SK-N-SH (cell line): ENCODE measurements at regions not wholly inside any gene's neighbourhood (a gene's known extent, or its start where the extent isn't known, plus 50 kb on each side); places are given as distances from the start of the nearest gene placed in this dataset.

Source experiments
- CTCF ChIA-PET: fragments of 300-600, 350-600 bp; formaldehyde crosslinking; extraction: SDS; loops from one replicate; lab custom pipeline; 2021; lab: Yijun Ruan, JAX
- POLR2A ChIA-PET: fragments of 350-600 bp; sonication (Branson Sonifier 250); formaldehyde crosslinking; extraction: SDS; loops from one replicate; lab custom pipeline; 2020; ENCODE audit warnings: antibody characterized with exemption, inconsistent platforms; lab: Yijun Ruan, JAX
- DNase-seq: peaks from one replicate; pipeline ENCODE4 v3.0.0; 2012
- H2AFZ ChIP-seq: fragments of 200-600 bp; sonication (generic); 2 replicates; pipeline ENCODE4 v1.8.1; 2016; ENCODE audit warnings: antibody characterized with exemption, mild to moderate bottlenecking, low read depth
- H3F3A ChIP-seq: fragments of 200-600 bp; sonication (generic); replicated peaks from 2 replicates; pipeline ENCODE3; 2016; ENCODE audit warnings: antibody characterized with exemption, mild to moderate bottlenecking; ENCODE audit not compliant: insufficient read depth
- H3K27ac ChIP-seq, 2 experiments: fragments of 200-500 bp in 1 of 2; fragments of 200-600 bp in 1 of 2; sonication (Bioruptor generic) in 1 of 2; sonication (generic), shearing (Covaris generic) in 1 of 2; 2 replicates each; pipeline versions ENCODE4 v1.5.1 to v1.6.1; 2014 to 2016; ENCODE audit warnings: low read depth in 2 of 2, inconsistent platforms in 1 of 2, low read length in 1 of 2, mild to moderate bottlenecking in 1 of 2, mixed read lengths in 1 of 2
- H3K27me3 ChIP-seq: fragments of 200-600 bp; sonication (generic), shearing (Covaris generic); 2 replicates; pipeline ENCODE4 v1.6.1; 2016; ENCODE audit warnings: mixed run types; ENCODE audit not compliant: insufficient read depth
- H3K36me3 ChIP-seq, 2 experiments: fragments of 200-500 bp in 1 of 2; fragments of 200-600 bp in 1 of 2; sonication (Bioruptor generic) in 1 of 2; sonication (generic) in 1 of 2; replicated peaks in 1 of 2; 2 replicates each; pipeline versions ENCODE3 to v1.5.1; 2014 to 2016; ENCODE audit warnings: low read length in 1 of 2, mild to moderate bottlenecking in 1 of 2; ENCODE audit not compliant: insufficient read depth in 2 of 2, control insufficient read depth in 1 of 2
- H3K4me1 ChIP-seq, 2 experiments: fragments of 200-500 bp in 1 of 2; fragments of 200-600 bp in 1 of 2; sonication (Bioruptor generic) in 1 of 2; sonication (generic), shearing (Covaris generic) in 1 of 2; 2 replicates each; pipeline versions ENCODE4 v1.5.1 to v1.6.1; 2014 to 2016; ENCODE audit warnings: low read depth in 1 of 2, low read length in 1 of 2, mixed run types in 1 of 2; ENCODE audit not compliant: insufficient read depth in 2 of 2, control insufficient read depth in 1 of 2
- H3K4me2 ChIP-seq: fragments of 200-600 bp; sonication (generic), shearing (Covaris generic); 2 replicates; pipeline ENCODE4 v1.6.1; 2017; ENCODE audit warnings: mixed run types
- H3K4me3 ChIP-seq, 2 experiments: fragments of 200-500 bp in 1 of 2; fragments of 200-600 bp in 1 of 2; sonication (Bioruptor generic) in 1 of 2; sonication (generic), shearing (Covaris generic) in 1 of 2; 2 replicates each; pipeline versions ENCODE4 v1.5.1 to v1.8.1; 2014 to 2016; ENCODE audit warnings: low read depth in 2 of 2, inconsistent platforms in 1 of 2, low read length in 1 of 2, mild to moderate bottlenecking in 1 of 2, mixed read lengths in 1 of 2, moderate library complexity in 1 of 2
- H3K79me2 ChIP-seq: fragments of 200-600 bp; sonication (generic); 2 replicates; pipeline ENCODE4 v1.8.1; 2017; ENCODE audit warnings: mild to moderate bottlenecking; ENCODE audit not compliant: insufficient read depth
- H3K9ac ChIP-seq: fragments of 200-600 bp; sonication (generic); 2 replicates; pipeline ENCODE4 v1.6.1; 2017; ENCODE audit warnings: mixed run types
- H3K9me2 ChIP-seq: fragments of 200-600 bp; sonication (generic); 2 replicates; pipeline ENCODE4 v1.6.1; 2017; ENCODE audit warnings: mixed run types
- H3K9me3 ChIP-seq: fragments of 200-600 bp; sonication (generic); 2 replicates; pipeline ENCODE4 v1.6.1; 2017; ENCODE audit warnings: mixed run types, mild to moderate bottlenecking, moderate library complexity
- H4K20me1 ChIP-seq: fragments of 200-600 bp; sonication (generic); 2 replicates; pipeline ENCODE4 v1.6.1; 2017; ENCODE audit warnings: mild to moderate bottlenecking, mixed run types; ENCODE audit not compliant: insufficient read depth
- CHD2 ChIP-seq: fragments of 150-350 bp; IDR thresholded peaks from 2 replicates; pipeline ENCODE4 v1.6.1; 2018; ENCODE audit warnings: low read length; ENCODE audit not compliant: partially characterized antibody
- ELF1 ChIP-seq: IDR thresholded peaks from 2 replicates; pipeline ENCODE4 v1.4.0; 2012
- EP300 ChIP-seq, 2 experiments: IDR thresholded peaks; 2 replicates each; pipeline versions ENCODE4 v1.4.0 to v1.6.1; 2012; ENCODE audit warnings: borderline replicate concordance in 1 of 2, low read depth in 1 of 2, low read length in 1 of 2
- FOSL2 ChIP-seq: IDR thresholded peaks from 2 replicates; pipeline ENCODE4 v1.4.0; 2012; ENCODE audit warnings: low read depth, mild to moderate bottlenecking, moderate library complexity, borderline replicate concordance
- FOXM1 ChIP-seq: IDR thresholded peaks from 2 replicates; pipeline ENCODE4 v1.4.0; 2012; ENCODE audit warnings: low read depth, mild to moderate bottlenecking
- GABPA ChIP-seq: IDR thresholded peaks from 2 replicates; pipeline ENCODE4 v1.4.0; 2012; ENCODE audit warnings: low read depth, mild to moderate bottlenecking
- JUND ChIP-seq: IDR thresholded peaks from 2 replicates; pipeline ENCODE4 v1.4.0; 2012
- MAX ChIP-seq: IDR thresholded peaks from 2 replicates; pipeline ENCODE4 v1.4.0; 2012; ENCODE audit warnings: low read depth
- MXI1 ChIP-seq: IDR thresholded peaks from 2 replicates; pipeline ENCODE4 v1.6.1; 2012; ENCODE audit warnings: mild to moderate bottlenecking, low read depth, low read length, improper control_type of control experiment
- NFIC ChIP-seq: IDR thresholded peaks from 2 replicates; pipeline ENCODE4 v1.4.0; 2012; ENCODE audit warnings: borderline replicate concordance
- NRF1 ChIP-seq: IDR thresholded peaks from 2 replicates; pipeline ENCODE4 v1.6.1; 2012; ENCODE audit warnings: low read depth, mild to moderate bottlenecking, low read length
- POLR2AphosphoS5 ChIP-seq: IDR thresholded peaks from 2 replicates; pipeline ENCODE4 v1.6.1; 2012; ENCODE audit warnings: low read depth, low read length
- RAD21 ChIP-seq: IDR thresholded peaks from 2 replicates; pipeline ENCODE4 v1.6.1; 2012; ENCODE audit warnings: mild to moderate bottlenecking, low read length
- RCOR1 ChIP-seq: fragments of 150-350 bp; IDR thresholded peaks from 2 replicates; pipeline ENCODE4 v1.6.1; 2017; ENCODE audit warnings: antibody characterized with exemption, low read length
- RFX5 ChIP-seq: IDR thresholded peaks from 2 replicates; pipeline ENCODE4 v1.6.1; 2012; ENCODE audit warnings: mild to moderate bottlenecking, improper control_type of control experiment, low read length
- RXRA ChIP-seq: IDR thresholded peaks from 2 replicates; pipeline ENCODE4 v1.4.0; 2012; ENCODE audit warnings: low read depth, mild to moderate bottlenecking, borderline replicate concordance
- SIN3A ChIP-seq: IDR thresholded peaks from 2 replicates; pipeline ENCODE4 v1.6.1; 2012; ENCODE audit warnings: low read depth, mild to moderate bottlenecking, low read length, moderate library complexity, borderline replicate concordance
- SMC3 ChIP-seq: IDR thresholded peaks from 2 replicates; pipeline ENCODE4 v1.6.1; 2012; ENCODE audit warnings: low read depth, low read length, improper control_type of control experiment
- TCF12 ChIP-seq: IDR thresholded peaks from 2 replicates; pipeline ENCODE4 v1.4.0; 2012
- TEAD4 ChIP-seq: IDR thresholded peaks from 2 replicates; pipeline ENCODE4 v1.4.0; 2012; ENCODE audit warnings: mild to moderate bottlenecking, borderline replicate concordance; ENCODE audit not compliant: insufficient read depth
- YY1 ChIP-seq: IDR thresholded peaks from 2 replicates; pipeline ENCODE4 v1.4.0; 2012; ENCODE audit warnings: low read depth, mild to moderate bottlenecking
- WGBS: methylation state at CpG from one replicate; pipeline ENCODE4 v1.1.6; 2017; ENCODE audit warnings: low lambda C conversion rate; 5-methylcytosine and 5-hydroxymethylcytosine counted together
- TF ChIP-seq, protein P1 (sequence below): fragments of 200-600 bp; sonication (generic); IDR thresholded peaks from 2 replicates; pipeline ENCODE4 v1.6.1; 2017; ENCODE audit warnings: antibody characterized with exemption, mild to moderate bottlenecking, moderate library complexity
- TF ChIP-seq, protein P2 (sequence below): IDR thresholded peaks from 2 replicates; pipeline ENCODE4; 2012
- TF ChIP-seq, protein P3 (sequence below): fragments of 150-350 bp; IDR thresholded peaks from 2 replicates; pipeline ENCODE4 v1.6.1; 2016; ENCODE audit warnings: mild to moderate bottlenecking, low read depth, low read length
- TF ChIP-seq, protein P4 (sequence below): IDR thresholded peaks from 2 replicates; pipeline ENCODE4 v1.4.0; 2012; ENCODE audit warnings: low read depth, borderline replicate concordance
- TF ChIP-seq, protein P5 (sequence below): fragments of 150-350 bp; IDR thresholded peaks from 2 replicates; pipeline ENCODE4 v1.6.1; 2017; ENCODE audit warnings: antibody characterized with exemption, low read length, low read depth, borderline replicate concordance

GRCh38 chr10:83553366-83553765 lies 585.9 kb upstream of the GHITM start:
- Histone ChIP-seq H3K4me3 (no peak overlapping the region), H3F3A (no peaks in the 10 kb centered on the region), H3K27ac (no peak overlapping the region), H3K9me3 (no peaks in the 10 kb centered on the region), H3K9ac (no peak overlapping the region), H3K36me3 (no peaks in the 10 kb centered on the region), H3K9me2 (no peaks in the 10 kb centered on the region), H4K20me1 (no peaks in the 10 kb centered on the region), H3K27me3 (no peaks in the 10 kb centered on the region), H3K4me1 (no peaks in the 10 kb centered on the region), H3K79me2 (no peaks in the 10 kb centered on the region), H2AFZ (no peak overlapping the region), H3K4me2 (no peak overlapping the region)
- no peak for DNase-seq
- WGBS: 24% methylated on average over 1 of the region's 1 CpG
- POLR2A ChIA-PET: no interaction called here
- CTCF ChIA-PET: no interaction called here
- no peak for TF ChIP-seq JUND
- TF ChIP-seq NFIC: no peak
- TF ChIP-seq YY1: no peak
- no peak for TF ChIP-seq TCF12
- TF ChIP-seq, protein P1, sequence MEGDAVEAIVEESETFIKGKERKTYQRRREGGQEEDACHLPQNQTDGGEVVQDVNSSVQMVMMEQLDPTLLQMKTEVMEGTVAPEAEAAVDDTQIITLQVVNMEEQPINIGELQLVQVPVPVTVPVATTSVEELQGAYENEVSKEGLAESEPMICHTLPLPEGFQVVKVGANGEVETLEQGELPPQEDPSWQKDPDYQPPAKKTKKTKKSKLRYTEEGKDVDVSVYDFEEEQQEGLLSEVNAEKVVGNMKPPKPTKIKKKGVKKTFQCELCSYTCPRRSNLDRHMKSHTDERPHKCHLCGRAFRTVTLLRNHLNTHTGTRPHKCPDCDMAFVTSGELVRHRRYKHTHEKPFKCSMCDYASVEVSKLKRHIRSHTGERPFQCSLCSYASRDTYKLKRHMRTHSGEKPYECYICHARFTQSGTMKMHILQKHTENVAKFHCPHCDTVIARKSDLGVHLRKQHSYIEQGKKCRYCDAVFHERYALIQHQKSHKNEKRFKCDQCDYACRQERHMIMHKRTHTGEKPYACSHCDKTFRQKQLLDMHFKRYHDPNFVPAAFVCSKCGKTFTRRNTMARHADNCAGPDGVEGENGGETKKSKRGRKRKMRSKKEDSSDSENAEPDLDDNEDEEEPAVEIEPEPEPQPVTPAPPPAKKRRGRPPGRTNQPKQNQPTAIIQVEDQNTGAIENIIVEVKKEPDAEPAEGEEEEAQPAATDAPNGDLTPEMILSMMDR: no peak
- no peak for TF ChIP-seq ELF1
- TF ChIP-seq SIN3A: no peak
- no peak for TF ChIP-seq POLR2AphosphoS5
- TF ChIP-seq FOSL2: no peak
- no peak for TF ChIP-seq MXI1
- TF ChIP-seq, protein P2, sequence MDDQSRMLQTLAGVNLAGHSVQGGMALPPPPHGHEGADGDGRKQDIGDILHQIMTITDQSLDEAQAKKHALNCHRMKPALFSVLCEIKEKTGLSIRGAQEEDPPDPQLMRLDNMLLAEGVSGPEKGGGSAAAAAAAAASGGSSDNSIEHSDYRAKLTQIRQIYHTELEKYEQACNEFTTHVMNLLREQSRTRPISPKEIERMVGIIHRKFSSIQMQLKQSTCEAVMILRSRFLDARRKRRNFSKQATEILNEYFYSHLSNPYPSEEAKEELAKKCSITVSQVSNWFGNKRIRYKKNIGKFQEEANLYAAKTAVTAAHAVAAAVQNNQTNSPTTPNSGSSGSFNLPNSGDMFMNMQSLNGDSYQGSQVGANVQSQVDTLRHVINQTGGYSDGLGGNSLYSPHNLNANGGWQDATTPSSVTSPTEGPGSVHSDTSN: no peak
- no peak for TF ChIP-seq RCOR1

DNA sequence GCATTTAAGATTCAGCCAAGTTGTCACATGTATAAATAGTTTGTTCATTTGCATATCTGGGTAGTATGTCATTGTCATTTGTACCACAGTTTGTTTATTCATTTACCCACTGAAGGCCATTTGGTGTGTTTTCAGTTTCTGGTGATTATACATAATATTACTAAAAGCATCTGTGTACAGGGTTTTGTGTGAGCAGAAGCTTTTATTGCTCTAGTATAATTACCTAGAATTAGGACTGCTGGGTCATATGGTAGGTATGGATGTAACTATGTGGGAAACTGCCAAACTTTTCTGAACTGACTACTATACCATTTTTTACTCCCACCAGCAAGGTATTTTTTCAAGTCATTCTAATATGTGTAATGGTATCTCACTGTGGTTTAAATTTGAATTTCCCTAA lies 584.0 kb upstream of the GHITM start:
- Histone ChIP-seq H3K9ac (no peak overlapping the region), H3K4me1 (no peaks in the 10 kb centered on the region), H3K27me3 (no peaks in the 10 kb centered on the region), H3K4me2 (no peak overlapping the region), H3K36me3 (no peaks in the 10 kb centered on the region), H3F3A (no peaks in the 10 kb centered on the region), H3K4me3 (no peak overlapping the region), H3K27ac (no peak overlapping the region), H4K20me1 (no peaks in the 10 kb centered on the region), H2AFZ (no peak overlapping the region), H3K9me3 (no peaks in the 10 kb centered on the region), H3K79me2 (no peaks in the 10 kb centered on the region), H3K9me2 (no peaks in the 10 kb centered on the region)
- ChIA-PET CTCF (no interaction called here), POLR2A (no interaction called here)
- TF ChIP-seq SIN3A (no peak), TCF12 (no peak), FOXM1 (no peak), YY1 (no peak), ELF1 (no peak), RXRA (no peak), JUND (no peak), CHD2 (no peak), TEAD4 (no peak), FOSL2 (no peak), RFX5 (no peak), GABPA (no peak), EP300 (IDR thresholded peaks at IDR 0.05; ENCODE audit: borderline replicate concordance in 1 of 2, low read depth in 1 of 2, low read length in 1 of 2) (no peak), MAX (no peak), NRF1 (no peak), RAD21 (no peak), SMC3 (no peak)
- TF ChIP-seq, protein P3, sequence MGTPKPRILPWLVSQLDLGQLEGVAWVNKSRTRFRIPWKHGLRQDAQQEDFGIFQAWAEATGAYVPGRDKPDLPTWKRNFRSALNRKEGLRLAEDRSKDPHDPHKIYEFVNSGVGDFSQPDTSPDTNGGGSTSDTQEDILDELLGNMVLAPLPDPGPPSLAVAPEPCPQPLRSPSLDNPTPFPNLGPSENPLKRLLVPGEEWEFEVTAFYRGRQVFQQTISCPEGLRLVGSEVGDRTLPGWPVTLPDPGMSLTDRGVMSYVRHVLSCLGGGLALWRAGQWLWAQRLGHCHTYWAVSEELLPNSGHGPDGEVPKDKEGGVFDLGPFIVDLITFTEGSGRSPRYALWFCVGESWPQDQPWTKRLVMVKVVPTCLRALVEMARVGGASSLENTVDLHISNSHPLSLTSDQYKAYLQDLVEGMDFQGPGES: no peak
- TF ChIP-seq, protein P4, sequence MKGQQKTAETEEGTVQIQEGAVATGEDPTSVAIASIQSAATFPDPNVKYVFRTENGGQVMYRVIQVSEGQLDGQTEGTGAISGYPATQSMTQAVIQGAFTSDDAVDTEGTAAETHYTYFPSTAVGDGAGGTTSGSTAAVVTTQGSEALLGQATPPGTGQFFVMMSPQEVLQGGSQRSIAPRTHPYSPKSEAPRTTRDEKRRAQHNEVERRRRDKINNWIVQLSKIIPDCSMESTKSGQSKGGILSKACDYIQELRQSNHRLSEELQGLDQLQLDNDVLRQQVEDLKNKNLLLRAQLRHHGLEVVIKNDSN: no peak
- TF ChIP-seq, protein P5, sequence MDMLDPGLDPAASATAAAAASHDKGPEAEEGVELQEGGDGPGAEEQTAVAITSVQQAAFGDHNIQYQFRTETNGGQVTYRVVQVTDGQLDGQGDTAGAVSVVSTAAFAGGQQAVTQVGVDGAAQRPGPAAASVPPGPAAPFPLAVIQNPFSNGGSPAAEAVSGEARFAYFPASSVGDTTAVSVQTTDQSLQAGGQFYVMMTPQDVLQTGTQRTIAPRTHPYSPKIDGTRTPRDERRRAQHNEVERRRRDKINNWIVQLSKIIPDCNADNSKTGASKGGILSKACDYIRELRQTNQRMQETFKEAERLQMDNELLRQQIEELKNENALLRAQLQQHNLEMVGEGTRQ: no peak
- DNase-seq: no peak
